Subcutaneous abdominal adipose tissue (tissue), 5 donors: ENCODE measurements at regions not wholly inside any gene's neighbourhood (a gene's known extent, or its start where the extent isn't known, plus 50 kb on each side); places are given as distances from the start of the nearest gene placed in this dataset.

Experiments
- H3K27ac ChIP-seq: one replicate; pipeline ENCODE4 v1.7.0; 2013; ENCODE audit warnings: low read depth, mild to moderate bottlenecking, inconsistent platforms, low read length, moderate library complexity
- H3K27me3 ChIP-seq, 5 donors: one replicate each; pipeline ENCODE4 v1.7.0; 2013; ENCODE audit warnings: low read length in 5 of 5, inconsistent platforms in 1 of 5; ENCODE audit not compliant: control insufficient read depth in 5 of 5, insufficient read depth in 4 of 5
- H3K36me3 ChIP-seq, 5 donors: one replicate each; pipeline ENCODE4 v1.7.0; 2013; ENCODE audit warnings: low read length in 5 of 5; ENCODE audit not compliant: control insufficient read depth in 5 of 5, insufficient read depth in 5 of 5
- H3K4me1 ChIP-seq, 5 donors: one replicate each; pipeline ENCODE4 v1.7.0; 2013; ENCODE audit warnings: low read length in 5 of 5, mild to moderate bottlenecking in 3 of 5, moderate library complexity in 1 of 5; ENCODE audit not compliant: control insufficient read depth in 5 of 5, insufficient read depth in 5 of 5
- H3K4me3 ChIP-seq, 5 donors: one replicate each; pipeline ENCODE4 v1.7.0; 2013; ENCODE audit warnings: low read length in 5 of 5, low read depth in 1 of 5
- H3K9ac ChIP-seq, 5 donors: one replicate each; pipeline ENCODE4 v1.7.0; 2013; ENCODE audit warnings: low read length in 5 of 5, mild to moderate bottlenecking in 4 of 5, moderate library complexity in 3 of 5
- H3K9me3 ChIP-seq, 5 donors: one replicate each; pipeline ENCODE4 v1.7.0; 2013; ENCODE audit warnings: low read length in 5 of 5; ENCODE audit not compliant: control insufficient read depth in 5 of 5
- donor health status: healthy.
- donor health status: healthy.
- donor health status: healthy.
- donor health status: healthy.
- donor health status: healthy.

- Histone ChIP-seq H3K9ac (no peak overlapping the region), H3K4me3 (no peak overlapping the region), H3K27me3 (no peaks in the 10 kb centered on the region), H3K27ac (no peak overlapping the region), H3K36me3 (no peaks in the 10 kb centered on the region), H3K4me1 (no peaks in the 10 kb centered on the region), H3K9me3 (no peaks in the 10 kb centered on the region)
Observed at GRCh38 chr16:64589836-64590235, 532.0 kb downstream of the CDH11 start.

- H3K36me3 ChIP-seq = no peaks in the 10 kb centered on the region
- H3K9me3 ChIP-seq = no peaks in the 10 kb centered on the region
- no peak overlapping the region for H3K27ac ChIP-seq
- no peak overlapping the region for H3K4me3 ChIP-seq
- no peaks in the 10 kb centered on the region for H3K27me3 ChIP-seq
- no peak overlapping the region for H3K9ac ChIP-seq
- no peaks in the 10 kb centered on the region for H3K4me1 ChIP-seq
Observed at GRCh38 chr16:64586781-64587180, 535.1 kb downstream of the CDH11 start.

- H3K9ac ChIP-seq = no peak overlapping the region
- no peaks in the 10 kb centered on the region for H3K27me3 ChIP-seq
- H3K4me1 ChIP-seq = no peaks in the 10 kb centered on the region
- H3K9me3 ChIP-seq = no peaks in the 10 kb centered on the region
- H3K27ac ChIP-seq = no peak overlapping the region
- no peaks in the 10 kb centered on the region for H3K36me3 ChIP-seq
- no peak overlapping the region for H3K4me3 ChIP-seq
Observed at GRCh38 chr16:64585367-64585766, 536.5 kb downstream of the CDH11 start.

GRCh38 chr16:64580558-64580957 lies 541.3 kb downstream of the CDH11 start:
- no peak overlapping the region for H3K9ac ChIP-seq
- H3K4me1 ChIP-seq = no peaks in the 10 kb centered on the region
- no peak overlapping the region for H3K4me3 ChIP-seq
- H3K36me3 ChIP-seq = no peaks in the 10 kb centered on the region
- peaks cover 0 to 4% (median 0%) of the 10 kb centered on the region in 5 donors for H3K9me3 ChIP-seq
- no peak overlapping the region for H3K27ac ChIP-seq
- H3K27me3 ChIP-seq = no peaks in the 10 kb centered on the region

GRCh38 chr16:64579712-64580111 lies 542.2 kb downstream of the CDH11 start:
- no peak overlapping the region for H3K27ac ChIP-seq
- H3K9ac ChIP-seq = no peak overlapping the region
- H3K9me3 ChIP-seq = peaks cover 0 to 4% (median 0%) of the 10 kb centered on the region in 5 donors
- no peaks in the 10 kb centered on the region for H3K36me3 ChIP-seq
- no peak overlapping the region for H3K4me3 ChIP-seq
- no peaks in the 10 kb centered on the region for H3K27me3 ChIP-seq
- no peaks in the 10 kb centered on the region for H3K4me1 ChIP-seq

- Histone ChIP-seq H3K4me3 (no peak overlapping the region), H3K9me3 (no peaks in the 10 kb centered on the region), H3K9ac (no peak overlapping the region), H3K36me3 (no peaks in the 10 kb centered on the region), H3K27ac (no peak overlapping the region), H3K27me3 (no peaks in the 10 kb centered on the region), H3K4me1 (peaks cover 0 to 4% (median 3%) of the 10 kb centered on the region in 5 donors)
Observed at GRCh38 chr16:64545768-64546167, 576.1 kb downstream of the CDH11 start.

GRCh38 chr16:64544859-64545258 lies 577.0 kb downstream of the CDH11 start:
- Histone ChIP-seq H3K9me3 (no peaks in the 10 kb centered on the region), H3K36me3 (no peaks in the 10 kb centered on the region), H3K27ac (no peak overlapping the region), H3K9ac (no peak overlapping the region), H3K4me3 (no peak overlapping the region), H3K4me1 (peaks cover 0 to 4% (median 3%) of the 10 kb centered on the region in 5 donors), H3K27me3 (no peaks in the 10 kb centered on the region)

- H3K36me3 ChIP-seq = no peaks in the 10 kb centered on the region
- H3K9ac ChIP-seq = no peak overlapping the region
- H3K4me1 ChIP-seq = peaks cover 0 to 4% (median 3%) of the 10 kb centered on the region in 5 donors
- no peak overlapping the region for H3K27ac ChIP-seq
- H3K27me3 ChIP-seq = no peaks in the 10 kb centered on the region
- no peak overlapping the region for H3K4me3 ChIP-seq
- no peaks in the 10 kb centered on the region for H3K9me3 ChIP-seq
Observed at GRCh38 chr16:64543441-64543840, 578.4 kb downstream of the CDH11 start.

GRCh38 chr16:64543031-64543430 lies 578.8 kb downstream of the CDH11 start:
- Histone ChIP-seq H3K4me3 (no peak overlapping the region), H3K27me3 (no peaks in the 10 kb centered on the region), H3K27ac (no peak overlapping the region), H3K9me3 (no peaks in the 10 kb centered on the region), H3K36me3 (no peaks in the 10 kb centered on the region), H3K4me1 (peaks cover 0 to 4% (median 3%) of the 10 kb centered on the region in 5 donors), H3K9ac (no peak overlapping the region)

GRCh38 chr16:64542152-64542551 lies 579.7 kb downstream of the CDH11 start:
- Histone ChIP-seq H3K9ac (no peak overlapping the region), H3K9me3 (no peaks in the 10 kb centered on the region), H3K27ac (no peak overlapping the region), H3K27me3 (no peaks in the 10 kb centered on the region), H3K4me3 (no peak overlapping the region), H3K36me3 (no peaks in the 10 kb centered on the region), H3K4me1 (peaks cover 0 to 4% (median 3%) of the 10 kb centered on the region in 5 donors)

- Histone ChIP-seq H3K9me3 (no peaks in the 10 kb centered on the region), H3K36me3 (no peaks in the 10 kb centered on the region), H3K27ac (no peak overlapping the region), H3K9ac (no peak overlapping the region), H3K4me1 (peaks cover 0 to 4% (median 3%) of the 10 kb centered on the region in 5 donors), H3K27me3 (no peaks in the 10 kb centered on the region), H3K4me3 (no peak overlapping the region)
Observed at GRCh38 chr16:64541621-64542020, 580.2 kb downstream of the CDH11 start.
